ENCODE measurements at regions not wholly inside any gene's neighbourhood (a gene's known extent, or its start where the extent isn't known, plus 50 kb on each side); places are given as distances from the start of the nearest gene placed in this dataset.

GRCh38 chr2:217218269-217219163 is 358.7 kb upstream of the TNP1 start:
- Histone ChIP-seq H3K4me3 (ENCODE audit: control insufficient read depth in 2 of 3, extremely low read depth in 1 of 3, insufficient read depth in 2 of 3, low read depth in 1 of 3, low read length in 3 of 3) (no peak overlapping the region), H3K4me2 (ENCODE audit: control insufficient read depth, extremely low read depth, insufficient read depth, low read depth, low read length) (no peak overlapping the region), H3K9me1 (ENCODE audit: control insufficient read depth, extremely low read depth, insufficient read depth, low read length) (no peaks in the 10 kb centered on the region), H3K9ac (ENCODE audit: control insufficient read depth, extremely low read depth, insufficient read depth, low read length) (no peak overlapping the region), H4K20me1 (ENCODE audit: control insufficient read depth, extremely low read depth, insufficient read depth, low read length) (no peaks in the 10 kb centered on the region), H3K27ac (ENCODE audit: control insufficient read depth, insufficient read depth, low read length) (no peak overlapping the region), H3K36me3 (ENCODE audit: control insufficient read depth in 2 of 2, extremely low read depth in 1 of 2, insufficient read depth in 2 of 2, low read length in 2 of 2) (no peaks in the 10 kb centered on the region), H3K27me3 (ENCODE audit: control insufficient read depth, extremely low read depth, insufficient read depth, low read length) (no peaks in the 10 kb centered on the region), H3K4me1 (ENCODE audit: control insufficient read depth, extremely low read depth, insufficient read depth, low read length) (peaks cover 5% of the 10 kb centered on the region), H2AFZ (ENCODE audit: control insufficient read depth, low read length) (no peak overlapping the region), H3K9me3 (ENCODE audit: control insufficient read depth, low read depth, low read length) (no peaks in the 10 kb centered on the region), H3K79me2 (ENCODE audit: control insufficient read depth, insufficient read depth, low read length) (no peaks in the 10 kb centered on the region)
- dilution Hi-C loops (cut with MboI; ENCODE audit: extremely low pct_ligation_motif_present, low sequenced_read_pairs): no loop called here
- FAIRE-seq (no peak), DNase-seq (ENCODE audit: low read depth, low spot score) (no peak)
- no peak for TF ChIP-seq EZH2 (IDR thresholded peaks at IDR 0.05; ENCODE audit: low read length)
- TF ChIP-seq CTCF (optimal IDR thresholded peaks at IDR 0.05 in 1 of 3, IDR thresholded peaks at IDR 0.05 in 1 of 3, conservative IDR thresholded peaks at IDR 0.05 in 1 of 3; ENCODE audit: extremely low read depth in 1 of 3, insufficient read depth in 2 of 3, low read length in 3 of 3): no peak

- Histone ChIP-seq H3K9ac (ENCODE audit: control insufficient read depth, extremely low read depth, insufficient read depth, low read length) (no peak overlapping the region), H3K4me1 (ENCODE audit: control insufficient read depth, extremely low read depth, insufficient read depth, low read length) (no peaks in the 10 kb centered on the region), H3K9me3 (ENCODE audit: control insufficient read depth, low read depth, low read length) (no peaks in the 10 kb centered on the region), H3K36me3 (ENCODE audit: control insufficient read depth in 2 of 2, extremely low read depth in 1 of 2, insufficient read depth in 2 of 2, low read length in 2 of 2) (no peaks in the 10 kb centered on the region), H2AFZ (ENCODE audit: control insufficient read depth, low read length) (no peak overlapping the region), H4K20me1 (ENCODE audit: control insufficient read depth, extremely low read depth, insufficient read depth, low read length) (no peaks in the 10 kb centered on the region), H3K4me3 (ENCODE audit: control insufficient read depth in 2 of 3, extremely low read depth in 1 of 3, insufficient read depth in 2 of 3, low read depth in 1 of 3, low read length in 3 of 3) (no peak overlapping the region), H3K27me3 (ENCODE audit: control insufficient read depth, extremely low read depth, insufficient read depth, low read length) (no peaks in the 10 kb centered on the region), H3K9me1 (ENCODE audit: control insufficient read depth, extremely low read depth, insufficient read depth, low read length) (no peaks in the 10 kb centered on the region), H3K4me2 (ENCODE audit: control insufficient read depth, extremely low read depth, insufficient read depth, low read depth, low read length) (no peak overlapping the region), H3K27ac (ENCODE audit: control insufficient read depth, insufficient read depth, low read length) (no peak overlapping the region), H3K79me2 (ENCODE audit: control insufficient read depth, insufficient read depth, low read length) (no peaks in the 10 kb centered on the region)
- no peak for FAIRE-seq
- dilution Hi-C loops (cut with MboI; ENCODE audit: extremely low pct_ligation_motif_present, low sequenced_read_pairs): no loop called here
- DNase-seq (ENCODE audit: low read depth, low spot score): no peak
- TF ChIP-seq EZH2 (IDR thresholded peaks at IDR 0.05; ENCODE audit: low read length) (no peak), CTCF (optimal IDR thresholded peaks at IDR 0.05 in 1 of 3, IDR thresholded peaks at IDR 0.05 in 1 of 3, conservative IDR thresholded peaks at IDR 0.05 in 1 of 3; ENCODE audit: extremely low read depth in 1 of 3, insufficient read depth in 2 of 3, low read length in 3 of 3) (no peak)
These were observed 357.1 kb upstream of the TNP1 start for GRCh38 chr2:217216982-217217381.

All from keratinocyte (primary cell).